ENCODE measurements at regions not wholly inside any gene's neighbourhood (a gene's known extent, or its start where the extent isn't known, plus 50 kb on each side); places are given as distances from the start of the nearest gene placed in this dataset.

DNA sequence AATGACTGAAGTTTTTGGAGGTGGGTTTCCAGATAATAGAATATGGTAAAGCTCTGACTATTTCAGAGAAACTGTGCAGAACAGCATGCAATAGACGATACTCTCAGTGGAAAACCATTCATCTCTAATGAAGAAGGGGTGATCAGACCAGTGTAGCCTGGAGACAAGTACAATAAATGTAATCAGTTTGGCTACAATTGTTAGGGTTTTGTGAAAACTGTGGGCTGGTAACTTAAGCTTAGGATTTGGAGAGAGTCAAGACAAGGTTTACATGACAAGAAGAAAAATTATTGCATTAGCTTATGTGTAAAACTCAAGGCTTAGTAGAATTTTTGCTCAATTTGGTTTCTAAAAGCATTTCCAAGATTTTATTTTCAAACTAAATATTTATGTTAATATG is 241.5 kb upstream of the ANKRD50 start:
- FAIRE-seq, result no peak
- ChIA-PET SMC1A (ENCODE audit: uncharacterized antibody, unreplicated experiment) (no interaction called here), RAD21 (ENCODE audit: unreplicated experiment) (no interaction called here), POLR2A (no interaction called here), CTCF (no interaction called here)
- no peak for DNase-seq (ENCODE audit: low read depth, low spot score)
- no peak overlapping the region for H3K4me2 ChIP-seq (ENCODE audit: control insufficient read depth, insufficient read depth)
- H3K27me3 ChIP-seq (replicated peaks in 1 of 2; ENCODE audit: control insufficient read depth in 2 of 2, insufficient read depth in 2 of 2, low read length in 1 of 2), result no peaks in the 10 kb centered on the region
- H3K36me3 ChIP-seq (ENCODE audit: control insufficient read depth in 2 of 2, insufficient read depth in 2 of 2, low read length in 1 of 2), result no peaks in the 10 kb centered on the region
- no peaks in the 10 kb centered on the region for H3K4me1 ChIP-seq (ENCODE audit: control insufficient read depth, insufficient read depth, low read length)
- intact Hi-C loops (cut with micrococcal nuclease; ENCODE audit: unreplicated experiment), result no loop called here
- H2AFZ ChIP-seq (ENCODE audit: control insufficient read depth, low read depth, low read length), result no peak overlapping the region
- H3K79me2 ChIP-seq (ENCODE audit: control insufficient read depth, insufficient read depth, low read length), result no peaks in the 10 kb centered on the region
- WGBS (ENCODE audit: insufficient coverage, insufficient replicate concordance, low lambda C conversion rate, missing lambda C conversion rate), result 4% methylated on average over 1 of the region's 1 CpG
- H3K27ac ChIP-seq (ENCODE audit: control insufficient read depth, insufficient read depth), result no peak overlapping the region
- H3K9me3 ChIP-seq (replicated peaks; ENCODE audit: control insufficient read depth, insufficient read depth, low read length), result no peaks in the 10 kb centered on the region
- TF ChIP-seq, protein P1, sequence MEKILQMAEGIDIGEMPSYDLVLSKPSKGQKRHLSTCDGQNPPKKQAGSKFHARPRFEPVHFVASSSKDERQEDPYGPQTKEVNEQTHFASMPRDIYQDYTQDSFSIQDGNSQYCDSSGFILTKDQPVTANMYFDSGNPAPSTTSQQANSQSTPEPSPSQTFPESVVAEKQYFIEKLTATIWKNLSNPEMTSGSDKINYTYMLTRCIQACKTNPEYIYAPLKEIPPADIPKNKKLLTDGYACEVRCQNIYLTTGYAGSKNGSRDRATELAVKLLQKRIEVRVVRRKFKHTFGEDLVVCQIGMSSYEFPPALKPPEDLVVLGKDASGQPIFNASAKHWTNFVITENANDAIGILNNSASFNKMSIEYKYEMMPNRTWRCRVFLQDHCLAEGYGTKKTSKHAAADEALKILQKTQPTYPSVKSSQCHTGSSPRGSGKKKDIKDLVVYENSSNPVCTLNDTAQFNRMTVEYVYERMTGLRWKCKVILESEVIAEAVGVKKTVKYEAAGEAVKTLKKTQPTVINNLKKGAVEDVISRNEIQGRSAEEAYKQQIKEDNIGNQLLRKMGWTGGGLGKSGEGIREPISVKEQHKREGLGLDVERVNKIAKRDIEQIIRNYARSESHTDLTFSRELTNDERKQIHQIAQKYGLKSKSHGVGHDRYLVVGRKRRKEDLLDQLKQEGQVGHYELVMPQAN (conservative IDR thresholded peaks at IDR 0.05), result no peak
- TF ChIP-seq, protein P2, sequence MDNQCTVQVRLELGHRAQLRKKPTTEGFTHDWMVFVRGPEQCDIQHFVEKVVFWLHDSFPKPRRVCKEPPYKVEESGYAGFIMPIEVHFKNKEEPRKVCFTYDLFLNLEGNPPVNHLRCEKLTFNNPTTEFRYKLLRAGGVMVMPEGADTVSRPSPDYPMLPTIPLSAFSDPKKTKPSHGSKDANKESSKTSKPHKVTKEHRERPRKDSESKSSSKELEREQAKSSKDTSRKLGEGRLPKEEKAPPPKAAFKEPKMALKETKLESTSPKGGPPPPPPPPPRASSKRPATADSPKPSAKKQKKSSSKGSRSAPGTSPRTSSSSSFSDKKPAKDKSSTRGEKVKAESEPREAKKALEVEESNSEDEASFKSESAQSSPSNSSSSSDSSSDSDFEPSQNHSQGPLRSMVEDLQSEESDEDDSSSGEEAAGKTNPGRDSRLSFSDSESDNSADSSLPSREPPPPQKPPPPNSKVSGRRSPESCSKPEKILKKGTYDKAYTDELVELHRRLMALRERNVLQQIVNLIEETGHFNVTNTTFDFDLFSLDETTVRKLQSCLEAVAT (IDR thresholded peaks at IDR 0.05), result no peak
- no peak for TF ChIP-seq BACH1 (IDR thresholded peaks at IDR 0.05; ENCODE audit: borderline replicate concordance)
- TF ChIP-seq, protein P3, sequence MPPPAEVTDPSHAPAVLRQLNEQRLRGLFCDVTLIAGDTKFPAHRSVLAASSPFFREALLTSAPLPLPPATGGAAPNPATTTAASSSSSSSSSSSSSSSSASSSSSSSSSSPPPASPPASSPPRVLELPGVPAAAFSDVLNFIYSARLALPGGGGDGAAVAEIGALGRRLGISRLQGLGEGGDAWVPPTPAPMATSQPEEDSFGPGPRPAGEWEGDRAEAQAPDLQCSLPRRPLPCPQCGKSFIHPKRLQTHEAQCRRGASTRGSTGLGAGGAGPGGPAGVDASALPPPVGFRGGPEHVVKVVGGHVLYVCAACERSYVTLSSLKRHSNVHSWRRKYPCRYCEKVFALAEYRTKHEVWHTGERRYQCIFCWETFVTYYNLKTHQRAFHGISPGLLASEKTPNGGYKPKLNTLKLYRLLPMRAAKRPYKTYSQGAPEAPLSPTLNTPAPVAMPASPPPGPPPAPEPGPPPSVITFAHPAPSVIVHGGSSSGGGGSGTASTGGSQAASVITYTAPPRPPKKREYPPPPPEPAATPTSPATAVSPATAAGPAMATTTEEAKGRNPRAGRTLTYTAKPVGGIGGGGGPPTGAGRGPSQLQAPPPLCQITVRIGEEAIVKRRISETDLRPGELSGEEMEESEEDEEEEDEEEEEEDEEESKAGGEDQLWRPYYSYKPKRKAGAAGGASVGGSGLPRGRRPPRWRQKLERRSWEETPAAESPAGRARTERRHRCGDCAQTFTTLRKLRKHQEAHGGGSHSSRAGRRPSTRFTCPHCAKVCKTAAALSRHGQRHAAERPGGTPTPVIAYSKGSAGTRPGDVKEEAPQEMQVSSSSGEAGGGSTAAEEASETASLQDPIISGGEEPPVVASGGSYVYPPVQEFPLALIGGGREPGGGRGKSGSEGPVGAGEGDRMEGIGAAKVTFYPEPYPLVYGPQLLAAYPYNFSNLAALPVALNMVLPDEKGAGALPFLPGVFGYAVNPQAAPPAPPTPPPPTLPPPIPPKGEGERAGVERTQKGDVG (CRISPR knock-in tag; IDR thresholded peaks at IDR 0.05), result no peak
- TF ChIP-seq POLR2A (IDR thresholded peaks at IDR 0.05; ENCODE audit: low read depth, low read length), result no peak
- no peak for TF ChIP-seq BCL11A (IDR thresholded peaks at IDR 0.05; ENCODE audit: low read depth, low read length)
- no peak for TF ChIP-seq LARP7 (IDR thresholded peaks at IDR 0.05)
- no peak for TF ChIP-seq CBX5 (IDR thresholded peaks at IDR 0.05; ENCODE audit: low read depth)
- TF ChIP-seq MEF2B (IDR thresholded peaks at IDR 0.05; ENCODE audit: partially characterized antibody, poor library complexity, severe bottlenecking), result no peak
- no peak for TF ChIP-seq RAD51 (IDR thresholded peaks at IDR 0.05)
- TF ChIP-seq NFXL1 (IDR thresholded peaks at IDR 0.05; ENCODE audit: borderline replicate concordance), result no peak
- TF ChIP-seq, protein P4, sequence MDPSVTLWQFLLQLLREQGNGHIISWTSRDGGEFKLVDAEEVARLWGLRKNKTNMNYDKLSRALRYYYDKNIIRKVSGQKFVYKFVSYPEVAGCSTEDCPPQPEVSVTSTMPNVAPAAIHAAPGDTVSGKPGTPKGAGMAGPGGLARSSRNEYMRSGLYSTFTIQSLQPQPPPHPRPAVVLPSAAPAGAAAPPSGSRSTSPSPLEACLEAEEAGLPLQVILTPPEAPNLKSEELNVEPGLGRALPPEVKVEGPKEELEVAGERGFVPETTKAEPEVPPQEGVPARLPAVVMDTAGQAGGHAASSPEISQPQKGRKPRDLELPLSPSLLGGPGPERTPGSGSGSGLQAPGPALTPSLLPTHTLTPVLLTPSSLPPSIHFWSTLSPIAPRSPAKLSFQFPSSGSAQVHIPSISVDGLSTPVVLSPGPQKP (IDR thresholded peaks at IDR 0.05; ENCODE audit: low read depth, low read length), result no peak
- TF ChIP-seq NFYB (IDR thresholded peaks at IDR 0.05; ENCODE audit: insufficient read depth, low read depth, low read length), result no peak
- no peak for TF ChIP-seq ATF7 (IDR thresholded peaks at IDR 0.05; ENCODE audit: low read depth)
- no peak for TF ChIP-seq FOXK2 (IDR thresholded peaks at IDR 0.05)
- TF ChIP-seq YY1 (IDR thresholded peaks at IDR 0.05; ENCODE audit: low read depth, low read length), result no peak
- TF ChIP-seq TCF3 (IDR thresholded peaks at IDR 0.05; ENCODE audit: borderline replicate concordance, insufficient read depth, low read depth, low read length), result no peak
- no peak for TF ChIP-seq MEF2A (IDR thresholded peaks at IDR 0.05; ENCODE audit: insufficient read depth, low read depth, low read length)
- no peak for TF ChIP-seq EGR1 (IDR thresholded peaks at IDR 0.05; ENCODE audit: borderline replicate concordance in 1 of 2, low read depth in 2 of 2, low read length in 2 of 2)
- TF ChIP-seq SMARCA5 (IDR thresholded peaks at IDR 0.05), result no peak
- in situ Hi-C loops (cut with MboI), result no loop called here
- H3K9ac ChIP-seq (ENCODE audit: control insufficient read depth, insufficient read depth, low read length), result no peak overlapping the region
- no peak for ATAC-seq
- no peak overlapping the region for H3K4me3 ChIP-seq
- no peaks in the 10 kb centered on the region for H4K20me1 ChIP-seq (ENCODE audit: control insufficient read depth, insufficient read depth)
- no TSS peak for BruUV-seq (replicated peaks)

Measured in GM12878 (cell line).